ENCODE measurements at regions not wholly inside any gene's neighbourhood (a gene's known extent, or its start where the extent isn't known, plus 50 kb on each side); places are given as distances from the start of the nearest gene placed in this dataset.

DNA sequence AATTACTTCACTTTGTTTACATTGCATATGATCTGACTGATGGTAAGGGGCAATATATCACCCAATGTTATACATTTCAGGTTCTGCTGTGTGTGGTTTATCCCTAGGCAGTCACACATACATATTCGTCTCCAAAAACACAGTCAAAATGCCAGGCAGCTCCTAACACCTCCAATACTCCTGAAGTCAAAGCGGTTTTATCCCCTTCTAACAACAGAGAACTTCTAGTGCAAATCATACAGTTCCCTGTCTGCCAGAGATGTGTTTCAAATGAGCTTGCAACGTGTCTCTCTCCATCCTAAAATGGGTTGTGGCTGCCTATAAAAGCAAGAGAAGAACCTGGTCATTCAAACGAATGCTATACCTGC lies 328.9 kb downstream of the ELAVL2 start:
- Histone ChIP-seq H2BK5ac (ENCODE audit: low read depth, low read length, poor library complexity, severe bottlenecking) (no peak overlapping the region), H3K36me3 (ENCODE audit: control insufficient read depth, insufficient read depth, low read length) (no peaks in the 10 kb centered on the region), H3K4me2 (ENCODE audit: low read depth, low read length) (no peak overlapping the region), H3K9me1 (ENCODE audit: insufficient read depth, low read length) (no peaks in the 10 kb centered on the region), H3K56ac (ENCODE audit: extremely low read depth, insufficient read depth, low read length) (no peak overlapping the region), H2BK120ac (ENCODE audit: low read depth, low read length) (no peak overlapping the region), H3K18ac (ENCODE audit: low read depth, low read length) (no peak overlapping the region), H3K14ac (replicated peaks; ENCODE audit: low read depth, low read length) (no peak overlapping the region), H2AK5ac (ENCODE audit: low read depth, low read length) (no peak overlapping the region), H3K27me3 (ENCODE audit: control insufficient read depth, insufficient read depth, low read length) (no peaks in the 10 kb centered on the region), H2BK15ac (ENCODE audit: low read depth, low read length) (no peak overlapping the region), H3K4me3 (ENCODE audit: insufficient read depth, low read depth, low read length) (no peak overlapping the region), H4K5ac (ENCODE audit: low read depth, low read length) (no peak overlapping the region), H4K91ac (ENCODE audit: insufficient read depth, low read depth, low read length) (no peak overlapping the region), H2AK9ac (replicated peaks; ENCODE audit: low read depth, low read length, poor library complexity) (no peak overlapping the region), H2BK20ac (ENCODE audit: low read depth, low read length) (no peak overlapping the region), H4K20me1 (ENCODE audit: insufficient read depth, low read length) (no peaks in the 10 kb centered on the region), H3K27ac (ENCODE audit: insufficient read depth, low read length) (no peak overlapping the region), H3K23ac (ENCODE audit: low read depth, low read length) (no peak overlapping the region), H3K79me1 (ENCODE audit: low read depth in 1 of 2, low read length in 2 of 2) (no peaks in the 10 kb centered on the region), H3K9me3 (ENCODE audit: control insufficient read depth, insufficient read depth, low read length) (no peaks in the 10 kb centered on the region), H3K4ac (ENCODE audit: low read depth, low read length) (no peak overlapping the region), H2AFZ (replicated peaks; ENCODE audit: low read length, poor library complexity) (no peak overlapping the region), H3K9ac (ENCODE audit: low read depth, low read length) (no peak overlapping the region), H3K4me1 (ENCODE audit: control insufficient read depth, insufficient read depth, low read length) (no peaks in the 10 kb centered on the region), H4K8ac (ENCODE audit: low read depth in 2 of 2, low read length in 2 of 2) (no peak overlapping the region)
- BruUV-seq (replicated peaks) = no TSS peak
- POLR2A ChIA-PET (ENCODE audit: unreplicated experiment) = no interaction called here
- CTCF ChIA-PET = no interaction called here
- intact Hi-C loops (cut with micrococcal nuclease) = no loop called here
- dilution Hi-C loops (cut with HindIII; ENCODE audit: low sequenced_read_pairs, unreplicated experiment) = no loop called here
- no peak for ATAC-seq (ENCODE audit: low read depth)
- in situ Hi-C loops (cut with MboI; ENCODE audit: low sequenced_read_pairs) = no loop called here
- TF ChIP-seq SMC3 (IDR thresholded peaks at IDR 0.05; ENCODE audit: low read depth, low read length) = no peak
- no peak for TF ChIP-seq POLR2A (IDR thresholded peaks at IDR 0.05; ENCODE audit: low read depth, low read length)
- TF ChIP-seq, protein P1, sequence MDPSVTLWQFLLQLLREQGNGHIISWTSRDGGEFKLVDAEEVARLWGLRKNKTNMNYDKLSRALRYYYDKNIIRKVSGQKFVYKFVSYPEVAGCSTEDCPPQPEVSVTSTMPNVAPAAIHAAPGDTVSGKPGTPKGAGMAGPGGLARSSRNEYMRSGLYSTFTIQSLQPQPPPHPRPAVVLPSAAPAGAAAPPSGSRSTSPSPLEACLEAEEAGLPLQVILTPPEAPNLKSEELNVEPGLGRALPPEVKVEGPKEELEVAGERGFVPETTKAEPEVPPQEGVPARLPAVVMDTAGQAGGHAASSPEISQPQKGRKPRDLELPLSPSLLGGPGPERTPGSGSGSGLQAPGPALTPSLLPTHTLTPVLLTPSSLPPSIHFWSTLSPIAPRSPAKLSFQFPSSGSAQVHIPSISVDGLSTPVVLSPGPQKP (IDR thresholded peaks at IDR 0.05; ENCODE audit: borderline replicate concordance, low read depth, low read length) = no peak
- TF ChIP-seq NFE2L2 (IDR thresholded peaks at IDR 0.05; ENCODE audit: low read depth, low read length) = no peak
- TF ChIP-seq FOS (IDR thresholded peaks at IDR 0.05; ENCODE audit: low read depth, low read length) = no peak
- no peak for TF ChIP-seq CEBPB (IDR thresholded peaks at IDR 0.05; ENCODE audit: low read depth, low read length)
- no peak for TF ChIP-seq RFX5 (IDR thresholded peaks at IDR 0.05; ENCODE audit: low read depth, low read length)
- TF ChIP-seq MAZ (IDR thresholded peaks at IDR 0.05; ENCODE audit: borderline replicate concordance, low read depth, low read length) = no peak
- TF ChIP-seq MAFK (IDR thresholded peaks at IDR 0.05; ENCODE audit: low read depth, low read length) = no peak
- no peak for TF ChIP-seq RAD21 (IDR thresholded peaks at IDR 0.05; ENCODE audit: low read length)
- TF ChIP-seq CHD1 (IDR thresholded peaks at IDR 0.05; ENCODE audit: low read depth, low read length) = no peak
- TF ChIP-seq, protein P2, sequence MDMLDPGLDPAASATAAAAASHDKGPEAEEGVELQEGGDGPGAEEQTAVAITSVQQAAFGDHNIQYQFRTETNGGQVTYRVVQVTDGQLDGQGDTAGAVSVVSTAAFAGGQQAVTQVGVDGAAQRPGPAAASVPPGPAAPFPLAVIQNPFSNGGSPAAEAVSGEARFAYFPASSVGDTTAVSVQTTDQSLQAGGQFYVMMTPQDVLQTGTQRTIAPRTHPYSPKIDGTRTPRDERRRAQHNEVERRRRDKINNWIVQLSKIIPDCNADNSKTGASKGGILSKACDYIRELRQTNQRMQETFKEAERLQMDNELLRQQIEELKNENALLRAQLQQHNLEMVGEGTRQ (IDR thresholded peaks at IDR 0.05; ENCODE audit: low read depth, low read length) = no peak
- TF ChIP-seq MXI1 (IDR thresholded peaks at IDR 0.05; ENCODE audit: borderline replicate concordance, low read depth, low read length) = no peak
- no peak for DNase-seq
- no CpG with 5 or more reads among the region's 4 CpGs for WGBS, 2 experiments (ENCODE audit: extremely low coverage in 2 of 2, insufficient read length in 1 of 2)

Measured in IMR-90 (cell line).